GM19372 (cell line): ENCODE measurements at regions not wholly inside any gene's neighbourhood (a gene's known extent, or its start where the extent isn't known, plus 50 kb on each side); places are given as distances from the start of the nearest gene placed in this dataset.
A peak's percentile ranks its signal among the peaks of the same experiment; 100 is the strongest.
"Not testable (repeated sequence)": the region's sequence is repeated elsewhere in the genome, so short reads cannot be mapped to it uniquely, and the experiment has no call there.

Source experiments
- ATAC-seq: cut with Tn5 transposase; IDR thresholded peaks from one replicate; pipeline ENCODE4 v1.9.1; 2021; ENCODE audit warnings: mild to moderate bottlenecking, low read depth, moderate library complexity; ENCODE audit not compliant: unreplicated experiment

GRCh38 chr18:9008709-9009635 is 93.5 kb upstream of the NDUFV2 start:
- ATAC-seq, result no peak

GRCh38 chr18:9009703-9010488 is 92.6 kb upstream of the NDUFV2 start:
- no peak for ATAC-seq

GRCh38 chr18:9011431-9011830 is 91.1 kb upstream of the NDUFV2 start:
- no peak for ATAC-seq

- no peak for ATAC-seq
These were observed 88.5 kb upstream of the NDUFV2 start for GRCh38 chr18:9013926-9014373.

GRCh38 chr18:9015689-9016088 is 86.8 kb upstream of the NDUFV2 start:
- ATAC-seq, result no peak

DNA sequence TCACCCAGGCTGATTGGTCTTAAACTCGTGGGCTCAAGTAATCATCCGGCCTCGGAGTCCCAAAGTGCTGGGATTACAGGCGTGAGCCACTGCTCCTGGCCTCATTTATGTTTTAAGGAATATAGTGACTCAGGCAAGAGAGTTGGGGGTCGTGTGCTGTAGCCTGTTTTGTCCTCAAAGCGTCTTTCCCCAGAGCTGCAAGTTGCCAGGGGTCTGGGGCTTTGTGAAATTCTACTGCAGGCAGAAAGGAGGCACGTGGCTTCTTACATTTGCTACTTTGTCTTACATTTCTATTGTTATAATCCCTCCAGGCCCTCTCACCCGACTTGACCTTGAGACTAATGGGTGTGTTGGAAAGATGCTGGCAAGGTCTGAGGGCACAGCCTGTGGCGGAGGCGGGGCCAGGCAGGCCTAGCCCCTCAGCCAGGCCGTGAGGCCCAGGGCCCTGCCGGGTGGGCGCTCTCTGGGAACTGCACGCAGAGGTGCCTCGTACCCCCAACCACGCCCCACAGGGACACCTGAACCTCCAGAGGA is 85.8 kb upstream of the NDUFV2 start:
- ATAC-seq, result no peak

GRCh38 chr18:9017167-9017904 is 85.2 kb upstream of the NDUFV2 start:
- ATAC-seq, result peak; percentile 88

- no peak for ATAC-seq
These were observed 84.6 kb upstream of the NDUFV2 start for GRCh38 chr18:9017905-9018227.

GRCh38 chr18:9019135-9019534 is 83.4 kb upstream of the NDUFV2 start:
- ATAC-seq, result no peak

- ATAC-seq, result no peak
These were observed 82.3 kb upstream of the NDUFV2 start for GRCh38 chr18:9020221-9020620.

GRCh38 chr18:9021458-9021857 is 81.0 kb upstream of the NDUFV2 start:
- ATAC-seq, result no peak

GRCh38 chr18:9022397-9023155 is 79.9 kb upstream of the NDUFV2 start:
- ATAC-seq, result no peak

- not testable (repeated sequence) for ATAC-seq
These were observed 78.4 kb upstream of the NDUFV2 start for GRCh38 chr18:9024031-9024646.

DNA sequence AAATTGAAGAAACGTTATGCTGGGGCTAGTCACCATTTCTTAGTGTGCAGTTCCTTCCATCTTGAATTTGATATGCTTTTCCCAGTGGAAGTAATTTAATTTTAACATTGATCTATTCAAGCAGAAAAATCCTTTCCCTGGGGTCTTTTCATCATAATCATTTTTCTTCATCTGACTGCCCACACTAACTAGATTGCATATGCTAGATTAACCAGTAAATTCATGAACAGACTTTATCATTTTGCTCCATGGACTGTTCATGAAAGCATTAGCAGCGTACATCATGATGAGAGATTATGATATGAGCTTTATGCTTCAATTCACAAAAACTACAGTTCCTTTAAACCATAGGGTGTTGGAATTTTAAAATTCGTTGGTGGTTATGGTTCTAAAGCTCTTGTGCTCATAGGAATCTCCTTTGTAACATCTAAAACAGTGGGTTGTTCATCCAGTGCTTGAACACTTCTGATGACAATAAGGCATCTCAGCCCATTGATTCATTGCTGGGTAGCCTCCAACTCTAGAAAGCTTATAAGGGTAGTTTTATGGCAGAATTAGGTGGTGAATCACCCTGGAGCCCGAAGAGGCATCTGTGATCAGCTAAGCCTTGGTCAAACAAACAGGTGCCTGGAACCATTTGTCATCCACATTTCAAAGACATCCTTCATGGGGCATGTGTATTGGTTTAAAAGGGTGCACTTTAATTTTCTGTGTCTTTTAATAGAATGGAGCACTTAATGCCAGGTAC is 77.2 kb upstream of the NDUFV2 start:
- ATAC-seq, result no peak

GRCh38 chr18:9029131-9029530 is 73.4 kb upstream of the NDUFV2 start:
- no peak for ATAC-seq

DNA sequence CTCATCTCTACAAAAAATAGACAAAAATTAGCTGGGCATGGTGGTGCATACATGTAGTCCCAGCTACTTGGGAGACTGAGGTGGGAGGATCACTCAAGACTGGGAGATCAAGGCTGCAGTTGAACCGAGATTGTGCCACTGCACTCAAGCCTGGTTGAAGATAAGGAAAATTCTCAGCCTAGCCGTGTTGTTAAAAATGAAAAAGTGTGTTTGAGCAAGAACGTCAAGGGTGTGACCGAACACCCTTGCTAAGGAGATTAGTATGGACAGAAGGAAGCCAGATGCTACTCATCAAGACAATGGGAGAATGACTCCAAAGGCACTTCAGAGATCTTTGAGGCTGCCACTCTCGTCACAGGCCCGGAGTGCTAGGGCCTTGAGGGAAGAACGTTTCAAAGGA is 70.0 kb upstream of the NDUFV2 start:
- ATAC-seq, result no peak

GRCh38 chr18:9038277-9038871 is 64.1 kb upstream of the NDUFV2 start:
- ATAC-seq, result no peak

- ATAC-seq, result no peak
These were observed 62.9 kb upstream of the NDUFV2 start for GRCh38 chr18:9039441-9040071.
